Large intestine (tissue), 3 donors: ENCODE measurements at regions not wholly inside any gene's neighbourhood (a gene's known extent, or its start where the extent isn't known, plus 50 kb on each side); places are given as distances from the start of the nearest gene placed in this dataset.

Source experiments
- DNase-seq, 2 donors: peaks; one replicate each; pipeline versions ENCODE4 v3.0.0 to v3.0.0-alpha.2; 2013
- H3K27ac ChIP-seq: one replicate; pipeline ENCODE4 v1.5.1; 2013; ENCODE audit warnings: low read length
- H3K27me3 ChIP-seq: 2 replicates; pipeline ENCODE4 v1.6.1; 2013; ENCODE audit warnings: low read length; ENCODE audit not compliant: control insufficient read depth, insufficient read depth
- H3K36me3 ChIP-seq: 2 replicates; pipeline ENCODE4 v1.6.1; 2013; ENCODE audit warnings: low read length; ENCODE audit not compliant: control insufficient read depth, insufficient read depth
- H3K4me1 ChIP-seq: one replicate; pipeline ENCODE4 v1.6.1; 2013; ENCODE audit warnings: low read length; ENCODE audit not compliant: control insufficient read depth, insufficient read depth
- H3K4me3 ChIP-seq: one replicate; pipeline ENCODE4 v1.5.1; 2013; ENCODE audit warnings: low read length
- H3K9me3 ChIP-seq: one replicate; pipeline ENCODE4 v1.6.1; 2013; ENCODE audit warnings: mild to moderate bottlenecking, low read depth, low read length, moderate library complexity; ENCODE audit not compliant: control insufficient read depth
- WGBS: methylation state at CpG from one replicate; pipeline ENCODE4 v1.1.5; 2013; ENCODE audit warnings: low lambda C conversion rate; ENCODE audit not compliant: insufficient coverage; 5-methylcytosine and 5-hydroxymethylcytosine counted together

GRCh38 chr2:88832992-88833389 is 141.5 kb downstream of the RPIA start:
- H3K4me1 ChIP-seq = no peaks in the 10 kb centered on the region
- DNase-seq = no peak
- WGBS = 100% methylated on average over 1 of the region's 1 CpG
- H3K27me3 ChIP-seq = peaks cover 5% of the 10 kb centered on the region
- H3K9me3 ChIP-seq = no peaks in the 10 kb centered on the region
- H3K36me3 ChIP-seq = no peaks in the 10 kb centered on the region
- no peak overlapping the region for H3K27ac ChIP-seq
- no peak overlapping the region for H3K4me3 ChIP-seq

DNA sequence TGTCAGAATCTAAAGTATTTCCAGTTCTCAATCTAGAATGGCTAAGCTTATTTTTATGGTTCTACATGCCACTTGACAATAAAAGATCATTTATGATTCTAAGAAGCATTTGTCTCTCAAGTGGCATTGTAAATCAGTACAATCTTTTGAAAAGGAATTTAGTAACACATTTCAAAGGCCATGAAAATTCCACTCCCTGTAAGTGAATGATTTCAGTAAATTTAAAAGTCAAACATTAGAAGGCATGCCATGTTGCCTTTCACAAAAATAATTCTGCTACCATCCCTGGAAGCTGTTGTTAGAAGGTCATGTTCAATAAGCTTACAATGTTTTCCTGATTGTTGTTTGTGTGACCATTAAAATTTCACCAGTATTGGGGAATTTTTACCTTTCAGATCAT is 142.9 kb downstream of the RPIA start:
- no peaks in the 10 kb centered on the region for H3K4me1 ChIP-seq
- no peak overlapping the region for H3K27ac ChIP-seq
- peaks cover 2% of the 10 kb centered on the region for H3K27me3 ChIP-seq
- no peaks in the 10 kb centered on the region for H3K36me3 ChIP-seq
- no peak for DNase-seq
- no peak overlapping the region for H3K4me3 ChIP-seq
- no peaks in the 10 kb centered on the region for H3K9me3 ChIP-seq

GRCh38 chr2:88834866-88835265 is 143.4 kb downstream of the RPIA start:
- no peaks in the 10 kb centered on the region for H3K27me3 ChIP-seq
- no peaks in the 10 kb centered on the region for H3K36me3 ChIP-seq
- H3K4me1 ChIP-seq = no peaks in the 10 kb centered on the region
- H3K9me3 ChIP-seq = no peaks in the 10 kb centered on the region
- no peak overlapping the region for H3K4me3 ChIP-seq
- no peak for DNase-seq
- H3K27ac ChIP-seq = no peak overlapping the region

- DNase-seq = no peak
- 94% methylated on average over 2 of the region's 2 CpGs for WGBS
- no peak overlapping the region for H3K4me3 ChIP-seq
- H3K27me3 ChIP-seq = no peaks in the 10 kb centered on the region
- no peaks in the 10 kb centered on the region for H3K4me1 ChIP-seq
- H3K27ac ChIP-seq = no peak overlapping the region
- H3K36me3 ChIP-seq = no peaks in the 10 kb centered on the region
- H3K9me3 ChIP-seq = no peaks in the 10 kb centered on the region
Measured at GRCh38 chr2:88835726-88836125, 144.3 kb downstream of the RPIA start.

DNA sequence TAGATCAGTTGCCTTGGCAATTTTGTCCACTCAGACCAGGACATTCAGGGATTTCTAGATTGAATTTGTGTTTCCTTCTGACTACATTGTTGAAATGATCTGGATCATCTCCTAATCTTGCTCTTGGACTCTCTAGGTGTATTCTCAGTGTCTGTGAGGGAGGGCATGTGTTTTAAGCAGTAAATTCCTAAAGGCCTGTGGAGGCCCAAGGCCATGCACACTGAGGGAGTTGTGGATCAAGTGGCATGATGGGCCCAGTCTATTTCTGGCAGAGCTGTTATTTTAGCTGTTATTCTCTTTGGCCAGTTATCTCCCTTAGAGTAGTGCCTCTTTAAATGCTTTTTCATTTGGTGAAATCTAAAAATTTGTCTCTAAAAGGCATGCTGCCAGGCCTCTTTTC is 144.9 kb downstream of the RPIA start:
- Histone ChIP-seq H3K27ac (no peak overlapping the region), H3K36me3 (no peaks in the 10 kb centered on the region), H3K4me1 (no peaks in the 10 kb centered on the region), H3K27me3 (no peaks in the 10 kb centered on the region), H3K4me3 (no peak overlapping the region), H3K9me3 (no peaks in the 10 kb centered on the region)
- no peak for DNase-seq

- no peak for DNase-seq
- H3K36me3 ChIP-seq = no peaks in the 10 kb centered on the region
- no peak overlapping the region for H3K4me3 ChIP-seq
- no peaks in the 10 kb centered on the region for H3K4me1 ChIP-seq
- H3K9me3 ChIP-seq = no peaks in the 10 kb centered on the region
- WGBS = 100% methylated on average over 2 of the region's 4 CpGs
- H3K27me3 ChIP-seq = no peaks in the 10 kb centered on the region
- H3K27ac ChIP-seq = no peak overlapping the region
Measured at GRCh38 chr2:88837511-88838160, 146.2 kb downstream of the RPIA start.

GRCh38 chr2:88838165-88838635 is 146.7 kb downstream of the RPIA start:
- H3K4me3 ChIP-seq = no peak overlapping the region
- no peak for DNase-seq
- H3K27ac ChIP-seq = no peak overlapping the region
- no CpG with 5 or more reads among the region's 4 CpGs for WGBS
- no peaks in the 10 kb centered on the region for H3K27me3 ChIP-seq
- no peaks in the 10 kb centered on the region for H3K4me1 ChIP-seq
- no peaks in the 10 kb centered on the region for H3K9me3 ChIP-seq
- no peaks in the 10 kb centered on the region for H3K36me3 ChIP-seq

GRCh38 chr2:88841224-88841929 is 149.9 kb downstream of the RPIA start:
- Histone ChIP-seq H3K27me3 (no peaks in the 10 kb centered on the region), H3K27ac (no peak overlapping the region), H3K36me3 (no peaks in the 10 kb centered on the region), H3K4me1 (no peaks in the 10 kb centered on the region), H3K9me3 (no peaks in the 10 kb centered on the region), H3K4me3 (no peak overlapping the region)
- no peak for DNase-seq
- no CpG with 5 or more reads among the region's 8 CpGs for WGBS

DNA sequence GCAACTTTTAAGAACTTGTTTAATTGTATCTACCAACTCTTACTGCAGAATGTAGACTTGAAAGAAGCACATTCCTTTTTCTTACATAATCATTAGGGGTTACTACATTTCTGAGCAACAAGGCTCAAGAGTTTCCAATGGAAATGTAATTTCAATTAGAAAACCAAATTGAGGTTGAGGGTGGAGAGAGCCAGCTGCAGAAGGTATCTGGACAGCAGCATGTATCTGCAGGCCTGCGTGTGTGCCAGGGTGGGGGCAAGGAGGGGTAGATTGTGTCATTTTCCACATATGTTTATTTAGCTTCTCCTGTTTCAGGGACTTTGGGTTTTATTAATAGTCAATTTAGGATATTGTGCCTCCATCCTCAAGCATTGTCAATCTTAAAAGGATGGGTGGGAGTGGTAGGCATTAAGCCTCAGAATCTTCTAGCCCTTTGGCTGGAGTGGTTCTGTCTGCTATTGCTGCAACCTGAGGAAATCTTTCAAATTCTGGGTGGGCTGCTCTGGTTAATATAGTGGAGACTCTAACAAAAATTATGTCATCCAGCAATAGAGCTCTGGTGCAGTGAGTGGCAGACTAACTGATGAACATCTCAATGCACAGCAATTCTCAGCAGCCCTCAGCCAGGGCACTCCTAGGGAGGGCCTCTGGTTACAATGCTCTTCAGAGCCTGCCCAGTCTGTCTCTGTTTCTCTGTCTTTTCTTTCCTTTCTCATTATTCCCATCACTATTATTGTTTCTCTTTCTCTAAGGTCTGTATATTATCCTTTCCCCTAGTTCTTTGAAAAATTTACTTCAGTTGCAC is 151.4 kb downstream of the RPIA start:
- H3K27me3 ChIP-seq = no peaks in the 10 kb centered on the region
- WGBS = no CpG with 5 or more reads among the region's 1 CpG
- DNase-seq = no peak
- H3K27ac ChIP-seq = no peak overlapping the region
- no peaks in the 10 kb centered on the region for H3K9me3 ChIP-seq
- H3K4me3 ChIP-seq = no peak overlapping the region
- no peaks in the 10 kb centered on the region for H3K4me1 ChIP-seq
- H3K36me3 ChIP-seq = no peaks in the 10 kb centered on the region

DNA sequence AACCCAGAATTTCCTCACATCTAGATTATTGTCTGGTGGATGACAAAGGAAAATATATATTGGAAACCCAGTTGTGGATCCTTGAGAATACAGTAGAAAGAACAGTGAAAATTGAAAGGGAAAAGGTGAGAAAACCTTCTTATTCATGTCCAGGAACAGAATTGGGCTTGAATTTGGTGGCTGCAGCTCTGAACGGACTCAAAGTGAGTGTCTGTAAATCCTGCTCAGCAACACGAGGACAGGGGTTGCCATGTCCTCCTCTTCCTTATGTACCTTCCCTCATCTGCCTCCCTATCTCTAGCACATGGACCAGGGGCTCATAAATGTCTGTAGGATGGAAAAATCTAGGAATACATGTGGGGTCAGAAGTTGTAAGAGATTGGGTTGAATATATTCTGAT is 152.2 kb downstream of the RPIA start:
- H3K4me3 ChIP-seq = no peak overlapping the region
- H3K27me3 ChIP-seq = no peaks in the 10 kb centered on the region
- H3K36me3 ChIP-seq = no peaks in the 10 kb centered on the region
- no peak overlapping the region for H3K27ac ChIP-seq
- no peaks in the 10 kb centered on the region for H3K9me3 ChIP-seq
- H3K4me1 ChIP-seq = no peaks in the 10 kb centered on the region
- DNase-seq = no peak
- WGBS = 67% methylated on average over 1 of the region's 2 CpGs
